ENCODE measurements at regions not wholly inside any gene's neighbourhood (a gene's known extent, or its start where the extent isn't known, plus 50 kb on each side); places are given as distances from the start of the nearest gene placed in this dataset.

GRCh38 chr9:124182741-124183140 lies 75.0 kb upstream of the NEK6 start:
- DNase-seq (ENCODE audit: low read depth): no peak
- TF ChIP-seq CTCF (IDR thresholded peaks at IDR 0.05; ENCODE audit: insufficient read depth, low read depth, low read length, missing control alignments): no peak

GRCh38 chr9:124183772-124184171 lies 74.0 kb upstream of the NEK6 start:
- no peak overlapping the region for H3K4me3 ChIP-seq (ENCODE audit: low read length)
- DNase-seq (ENCODE audit: low read depth): no peak
- no peak for TF ChIP-seq CTCF (IDR thresholded peaks at IDR 0.05; ENCODE audit: insufficient read depth, low read depth, low read length, missing control alignments)

More at GRCh38 chr9:124182741-124183140, 75.0 kb upstream of the NEK6 start:
- no peak overlapping the region for H3K4me3 ChIP-seq (ENCODE audit: low read length)

- DNase-seq (ENCODE audit: low read depth): no peak
- no peak overlapping the region for H3K4me3 ChIP-seq (ENCODE audit: low read length)
- TF ChIP-seq CTCF (IDR thresholded peaks at IDR 0.05; ENCODE audit: insufficient read depth, low read depth, low read length, missing control alignments): no peak
These were observed 72.3 kb upstream of the NEK6 start for GRCh38 chr9:124185413-124185812.

GRCh38 chr9:124187311-124187710 lies 70.4 kb upstream of the NEK6 start:
- H3K4me3 ChIP-seq (ENCODE audit: low read length): no peak overlapping the region
- no peak for DNase-seq (ENCODE audit: low read depth)
- TF ChIP-seq CTCF (IDR thresholded peaks at IDR 0.05; ENCODE audit: insufficient read depth, low read depth, low read length, missing control alignments): no peak

- no peak for DNase-seq (ENCODE audit: low read depth)
- no peak for TF ChIP-seq CTCF (IDR thresholded peaks at IDR 0.05; ENCODE audit: insufficient read depth, low read depth, low read length, missing control alignments)
- no peak overlapping the region for H3K4me3 ChIP-seq (ENCODE audit: low read length)
These were observed 69.2 kb upstream of the NEK6 start for GRCh38 chr9:124188331-124189110.

GRCh38 chr9:124190761-124191160 lies 67.0 kb upstream of the NEK6 start:
- TF ChIP-seq CTCF (IDR thresholded peaks at IDR 0.05; ENCODE audit: insufficient read depth, low read depth, low read length, missing control alignments): no peak
- no peak overlapping the region for H3K4me3 ChIP-seq (ENCODE audit: low read length)
- DNase-seq (ENCODE audit: low read depth): no peak

Measured in epithelial cell of esophagus (primary cell).